ENCODE measurements at regions not wholly inside any gene's neighbourhood (a gene's known extent, or its start where the extent isn't known, plus 50 kb on each side); places are given as distances from the start of the nearest gene placed in this dataset.

DNA sequence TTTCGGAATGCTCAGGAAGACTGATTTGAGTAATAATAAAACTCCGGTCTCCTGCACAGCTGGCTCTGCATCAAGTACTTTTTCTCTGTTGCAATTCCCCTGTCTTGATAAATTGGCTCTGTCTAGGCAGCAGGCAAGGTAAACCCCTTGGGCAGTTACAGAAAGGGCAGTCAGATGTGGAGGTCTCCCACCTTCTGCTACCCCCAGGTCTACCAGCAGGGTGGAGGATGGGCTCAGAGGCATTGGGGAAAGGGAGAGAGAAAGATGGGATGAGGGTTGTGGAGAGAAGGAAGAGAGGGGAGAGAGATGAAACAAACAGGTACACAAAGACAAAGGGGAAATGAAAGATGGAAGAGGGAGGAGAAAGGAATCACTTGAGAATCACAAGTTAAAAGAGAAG lies 156.8 kb downstream of the MIS18A start:
- no peak for DNase-seq (ENCODE audit: extremely low spot score)
- Histone ChIP-seq H3K4me1 (no peaks in the 10 kb centered on the region), H3K27me3 (no peaks in the 10 kb centered on the region), H3K36me3 (no peaks in the 10 kb centered on the region), H3K4me3 (no peak overlapping the region), H3K27ac (replicated peaks in 1 of 4) (no peak overlapping the region), H3K9me3 (peaks cover 0 to 11% (median 7%) of the 10 kb centered on the region in 4 donors)
- intact Hi-C loops (cut with DNase I): no loop called here
- WGBS: 79% methylated on average over 2 of the region's 2 CpGs
- no peak for TF ChIP-seq EP300 (IDR thresholded peaks at IDR 0.05)
- no peak for TF ChIP-seq POLR2AphosphoS5 (IDR thresholded peaks at IDR 0.05)
- TF ChIP-seq, protein P1, sequence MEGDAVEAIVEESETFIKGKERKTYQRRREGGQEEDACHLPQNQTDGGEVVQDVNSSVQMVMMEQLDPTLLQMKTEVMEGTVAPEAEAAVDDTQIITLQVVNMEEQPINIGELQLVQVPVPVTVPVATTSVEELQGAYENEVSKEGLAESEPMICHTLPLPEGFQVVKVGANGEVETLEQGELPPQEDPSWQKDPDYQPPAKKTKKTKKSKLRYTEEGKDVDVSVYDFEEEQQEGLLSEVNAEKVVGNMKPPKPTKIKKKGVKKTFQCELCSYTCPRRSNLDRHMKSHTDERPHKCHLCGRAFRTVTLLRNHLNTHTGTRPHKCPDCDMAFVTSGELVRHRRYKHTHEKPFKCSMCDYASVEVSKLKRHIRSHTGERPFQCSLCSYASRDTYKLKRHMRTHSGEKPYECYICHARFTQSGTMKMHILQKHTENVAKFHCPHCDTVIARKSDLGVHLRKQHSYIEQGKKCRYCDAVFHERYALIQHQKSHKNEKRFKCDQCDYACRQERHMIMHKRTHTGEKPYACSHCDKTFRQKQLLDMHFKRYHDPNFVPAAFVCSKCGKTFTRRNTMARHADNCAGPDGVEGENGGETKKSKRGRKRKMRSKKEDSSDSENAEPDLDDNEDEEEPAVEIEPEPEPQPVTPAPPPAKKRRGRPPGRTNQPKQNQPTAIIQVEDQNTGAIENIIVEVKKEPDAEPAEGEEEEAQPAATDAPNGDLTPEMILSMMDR (IDR thresholded peaks at IDR 0.05): no peak
- TF ChIP-seq POLR2A (IDR thresholded peaks at IDR 0.05; ENCODE audit: low read depth): no peak

DNA sequence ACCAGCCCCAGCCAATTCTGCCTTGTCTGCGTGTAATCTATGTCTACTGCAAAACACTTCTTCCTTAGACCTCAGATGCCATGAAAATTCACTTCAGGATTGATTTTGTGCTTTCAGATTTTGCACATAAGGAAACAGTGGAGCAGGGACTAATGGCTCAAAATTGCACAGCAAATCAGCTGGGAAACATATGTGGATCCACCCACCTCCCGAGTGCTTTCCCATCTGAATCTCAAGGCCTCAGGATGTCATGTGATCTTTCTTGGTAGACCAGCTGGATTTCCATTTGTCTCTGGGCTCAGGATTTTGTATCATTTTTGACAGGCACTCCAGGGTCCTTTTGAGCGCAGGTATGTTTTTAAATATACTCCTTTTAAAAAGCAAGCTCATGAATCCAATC lies 158.6 kb downstream of the MIS18A start:
- H3K4me3 ChIP-seq: no peak overlapping the region
- no peaks in the 10 kb centered on the region for H3K27me3 ChIP-seq
- TF ChIP-seq, protein P1 (IDR thresholded peaks at IDR 0.05): no peak
- TF ChIP-seq EP300 (IDR thresholded peaks at IDR 0.05) (no peak), POLR2A (IDR thresholded peaks at IDR 0.05; ENCODE audit: low read depth) (no peak), POLR2AphosphoS5 (IDR thresholded peaks at IDR 0.05) (no peak)
- no peaks in the 10 kb centered on the region for H3K36me3 ChIP-seq
- no peak overlapping the region for H3K27ac ChIP-seq (replicated peaks in 1 of 4)
- intact Hi-C loops (cut with DNase I): no loop called here
- H3K4me1 ChIP-seq: no peaks in the 10 kb centered on the region
- WGBS: 86% methylated on average over 3 of the region's 3 CpGs
- DNase-seq (ENCODE audit: extremely low spot score): no peak
- H3K9me3 ChIP-seq: peaks cover 0 to 11% (median 7%) of the 10 kb centered on the region in 4 donors

GRCh38 chr21:32119811-32120210 lies 159.0 kb downstream of the MIS18A start:
- no peak for DNase-seq (ENCODE audit: extremely low spot score)
- H3K9me3 ChIP-seq: peaks cover 0 to 11% (median 7%) of the 10 kb centered on the region in 4 donors
- no peak overlapping the region for H3K27ac ChIP-seq (replicated peaks in 1 of 4)
- H3K27me3 ChIP-seq: no peaks in the 10 kb centered on the region
- TF ChIP-seq EP300 (IDR thresholded peaks at IDR 0.05): no peak
- no peak for TF ChIP-seq POLR2A (IDR thresholded peaks at IDR 0.05; ENCODE audit: low read depth)
- TF ChIP-seq, protein P1 (IDR thresholded peaks at IDR 0.05): no peak
- TF ChIP-seq POLR2AphosphoS5 (IDR thresholded peaks at IDR 0.05): no peak
- 96% methylated on average over 1 of the region's 1 CpG for WGBS
- intact Hi-C loops (cut with DNase I): no loop called here
- H3K4me1 ChIP-seq: no peaks in the 10 kb centered on the region
- no peaks in the 10 kb centered on the region for H3K36me3 ChIP-seq
- no peak overlapping the region for H3K4me3 ChIP-seq

GRCh38 chr21:32119389-32119788 lies 159.5 kb downstream of the MIS18A start:
- Histone ChIP-seq H3K4me3 (no peak overlapping the region), H3K27me3 (no peaks in the 10 kb centered on the region), H3K9me3 (peaks cover 0 to 11% (median 7%) of the 10 kb centered on the region in 4 donors), H3K4me1 (no peaks in the 10 kb centered on the region), H3K36me3 (no peaks in the 10 kb centered on the region), H3K27ac (replicated peaks in 1 of 4) (no peak overlapping the region)
- intact Hi-C loops (cut with DNase I): no loop called here
- DNase-seq (ENCODE audit: extremely low spot score): no peak
- 92% methylated on average over 4 of the region's 4 CpGs for WGBS
- no peak for TF ChIP-seq POLR2A (IDR thresholded peaks at IDR 0.05; ENCODE audit: low read depth)
- TF ChIP-seq POLR2AphosphoS5 (IDR thresholded peaks at IDR 0.05): no peak
- TF ChIP-seq, protein P1 (IDR thresholded peaks at IDR 0.05): no peak
- TF ChIP-seq EP300 (IDR thresholded peaks at IDR 0.05): no peak

GRCh38 chr21:32114419-32115035 lies 164.3 kb downstream of the MIS18A start:
- no peak for DNase-seq (ENCODE audit: extremely low spot score)
- intact Hi-C loops (cut with DNase I): no loop called here
- Histone ChIP-seq H3K9me3 (no peaks in the 10 kb centered on the region), H3K27me3 (no peaks in the 10 kb centered on the region), H3K4me3 (no peak overlapping the region), H3K4me1 (no peaks in the 10 kb centered on the region), H3K36me3 (no peaks in the 10 kb centered on the region), H3K27ac (replicated peaks in 1 of 4) (no peak overlapping the region)
- TF ChIP-seq, protein P1 (IDR thresholded peaks at IDR 0.05): no peak
- TF ChIP-seq POLR2A (IDR thresholded peaks at IDR 0.05; ENCODE audit: low read depth) (no peak), EP300 (IDR thresholded peaks at IDR 0.05) (no peak), POLR2AphosphoS5 (IDR thresholded peaks at IDR 0.05) (no peak)
- 78% methylated on average over 9 of the region's 11 CpGs for WGBS
